ENCODE measurements at regions not wholly inside any gene's neighbourhood (a gene's known extent, or its start where the extent isn't known, plus 50 kb on each side); places are given as distances from the start of the nearest gene placed in this dataset.

DNA sequence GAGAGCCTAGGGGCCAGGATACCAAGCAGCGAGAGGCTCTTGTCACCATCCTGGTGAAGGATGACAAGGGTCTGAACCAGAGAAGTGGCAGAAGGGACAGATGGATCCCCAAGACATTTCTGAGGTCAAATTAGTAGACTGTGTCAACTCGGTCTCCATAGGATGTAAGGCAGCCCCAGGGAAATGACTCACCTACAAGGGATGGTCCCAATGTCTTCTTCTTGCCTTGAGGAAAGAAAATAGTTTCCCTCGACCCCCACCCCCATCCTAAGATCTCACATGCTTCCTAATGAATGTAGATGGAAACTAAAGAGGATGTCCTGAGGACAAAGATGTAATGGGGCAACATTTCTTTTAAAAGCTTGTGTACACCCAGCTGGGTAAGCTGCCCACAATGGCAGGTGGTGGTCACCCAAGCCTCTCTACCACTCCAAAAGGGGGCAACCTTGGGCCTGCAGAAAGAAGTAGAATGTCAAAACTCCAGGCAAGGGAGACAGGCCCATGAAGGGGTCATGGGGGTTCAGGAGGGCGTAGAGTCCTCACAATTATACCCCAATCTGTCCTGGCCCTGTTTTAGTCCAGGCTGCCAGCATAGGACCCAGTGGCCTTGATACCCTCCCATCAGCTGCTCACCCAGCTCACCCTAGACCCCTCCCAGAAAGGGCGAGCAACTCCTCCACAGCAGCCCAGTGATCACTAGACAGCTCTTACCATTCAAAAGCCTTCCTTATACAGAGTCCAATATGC is 187.4 kb downstream of the ACTL7B start:
- TF ChIP-seq, protein P1, sequence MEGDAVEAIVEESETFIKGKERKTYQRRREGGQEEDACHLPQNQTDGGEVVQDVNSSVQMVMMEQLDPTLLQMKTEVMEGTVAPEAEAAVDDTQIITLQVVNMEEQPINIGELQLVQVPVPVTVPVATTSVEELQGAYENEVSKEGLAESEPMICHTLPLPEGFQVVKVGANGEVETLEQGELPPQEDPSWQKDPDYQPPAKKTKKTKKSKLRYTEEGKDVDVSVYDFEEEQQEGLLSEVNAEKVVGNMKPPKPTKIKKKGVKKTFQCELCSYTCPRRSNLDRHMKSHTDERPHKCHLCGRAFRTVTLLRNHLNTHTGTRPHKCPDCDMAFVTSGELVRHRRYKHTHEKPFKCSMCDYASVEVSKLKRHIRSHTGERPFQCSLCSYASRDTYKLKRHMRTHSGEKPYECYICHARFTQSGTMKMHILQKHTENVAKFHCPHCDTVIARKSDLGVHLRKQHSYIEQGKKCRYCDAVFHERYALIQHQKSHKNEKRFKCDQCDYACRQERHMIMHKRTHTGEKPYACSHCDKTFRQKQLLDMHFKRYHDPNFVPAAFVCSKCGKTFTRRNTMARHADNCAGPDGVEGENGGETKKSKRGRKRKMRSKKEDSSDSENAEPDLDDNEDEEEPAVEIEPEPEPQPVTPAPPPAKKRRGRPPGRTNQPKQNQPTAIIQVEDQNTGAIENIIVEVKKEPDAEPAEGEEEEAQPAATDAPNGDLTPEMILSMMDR (IDR thresholded peaks at IDR 0.05; ENCODE audit: low read depth, low read length) = no peak
- no peak for TF ChIP-seq EZH2phosphoT487 (IDR thresholded peaks at IDR 0.05; ENCODE audit: low read depth)
